ES-I3 (cell line): ENCODE measurements at regions not wholly inside any gene's neighbourhood (a gene's known extent, or its start where the extent isn't known, plus 50 kb on each side); places are given as distances from the start of the nearest gene placed in this dataset.

ENCODE experiments used
- H3K36me3 ChIP-seq: 2 replicates; pipeline ENCODE4 v1.6.1; 2013; ENCODE audit warnings: mild to moderate bottlenecking, low read length, control low read depth, moderate library complexity; ENCODE audit not compliant: insufficient read depth
- H3K4me1 ChIP-seq: 2 replicates; pipeline ENCODE4 v1.6.1; 2013; ENCODE audit warnings: mild to moderate bottlenecking, control low read depth, low read length; ENCODE audit not compliant: insufficient read depth
- H3K9ac ChIP-seq: 2 replicates; pipeline ENCODE4 v1.6.1; 2013; ENCODE audit warnings: low read depth, mild to moderate bottlenecking, low read length, moderate library complexity
- H3K9me3 ChIP-seq: 2 replicates; pipeline ENCODE4 v1.6.1; 2013; ENCODE audit warnings: mild to moderate bottlenecking, low read length, moderate library complexity; ENCODE audit not compliant: control insufficient read depth, insufficient read depth

- Histone ChIP-seq H3K9ac (no peak overlapping the region), H3K4me1 (no peaks in the 10 kb centered on the region), H3K9me3 (peaks cover 9% of the 10 kb centered on the region; the same call in 1 of the 2 replicates), H3K36me3 (no peaks in the 10 kb centered on the region)
These were observed 419.9 kb downstream of the HAPSTR1 start for GRCh38 chr16:9511389-9511788.

GRCh38 chr16:9516444-9516843, 425.0 kb downstream of the HAPSTR1 start:
- Histone ChIP-seq H3K9me3 (peaks cover 9% of the 10 kb centered on the region; the same call in 1 of the 2 replicates), H3K9ac (no peak overlapping the region), H3K36me3 (no peaks in the 10 kb centered on the region), H3K4me1 (peaks cover 7% of the 10 kb centered on the region; the same call in 1 of the 2 replicates)

GRCh38 chr16:9518051-9518450, 426.6 kb downstream of the HAPSTR1 start:
- Histone ChIP-seq H3K9ac (no peak overlapping the region), H3K36me3 (no peaks in the 10 kb centered on the region), H3K4me1 (peaks cover 22% of the 10 kb centered on the region), H3K9me3 (peaks cover 6% of the 10 kb centered on the region; the same call in 1 of the 2 replicates)

GRCh38 chr16:9518581-9518980, 427.1 kb downstream of the HAPSTR1 start:
- Histone ChIP-seq H3K9ac (no peak overlapping the region), H3K4me1 (peaks cover 22% of the 10 kb centered on the region), H3K9me3 (peaks cover 1% of the 10 kb centered on the region; the same call in 1 of the 2 replicates), H3K36me3 (no peaks in the 10 kb centered on the region)

GRCh38 chr16:9521749-9522370, 430.4 kb downstream of the HAPSTR1 start:
- H3K4me1 ChIP-seq: peaks cover 26% of the 10 kb centered on the region
- H3K9ac ChIP-seq: no peak overlapping the region
- no peaks in the 10 kb centered on the region for H3K36me3 ChIP-seq
- H3K9me3 ChIP-seq: no peaks in the 10 kb centered on the region

- Histone ChIP-seq H3K4me1 (peaks cover 26% of the 10 kb centered on the region), H3K9me3 (no peaks in the 10 kb centered on the region), H3K36me3 (no peaks in the 10 kb centered on the region), H3K9ac (no peak overlapping the region)
These were observed 431.2 kb downstream of the HAPSTR1 start for GRCh38 chr16:9522614-9523013.

- Histone ChIP-seq H3K9me3 (no peaks in the 10 kb centered on the region), H3K4me1 (peaks cover 35% of the 10 kb centered on the region), H3K9ac (no peak overlapping the region), H3K36me3 (no peaks in the 10 kb centered on the region)
These were observed 432.6 kb downstream of the HAPSTR1 start for GRCh38 chr16:9523994-9524393.

GRCh38 chr16:9525037-9525436, 433.6 kb downstream of the HAPSTR1 start:
- no peaks in the 10 kb centered on the region for H3K9me3 ChIP-seq
- H3K36me3 ChIP-seq: no peaks in the 10 kb centered on the region
- peaks cover 35% of the 10 kb centered on the region for H3K4me1 ChIP-seq
- H3K9ac ChIP-seq: no peak overlapping the region

- Histone ChIP-seq H3K36me3 (no peaks in the 10 kb centered on the region), H3K4me1 (peaks cover 33% of the 10 kb centered on the region), H3K9me3 (no peaks in the 10 kb centered on the region), H3K9ac (no peak overlapping the region)
These were observed 435.3 kb downstream of the HAPSTR1 start for GRCh38 chr16:9526791-9527190.

- Histone ChIP-seq H3K4me1 (peaks cover 21% of the 10 kb centered on the region), H3K9me3 (no peaks in the 10 kb centered on the region), H3K36me3 (no peaks in the 10 kb centered on the region), H3K9ac (no peak overlapping the region)
These were observed 436.5 kb downstream of the HAPSTR1 start for GRCh38 chr16:9527976-9528375.

- Histone ChIP-seq H3K36me3 (no peaks in the 10 kb centered on the region), H3K9ac (no peak overlapping the region), H3K4me1 (peaks cover 20% of the 10 kb centered on the region), H3K9me3 (no peaks in the 10 kb centered on the region)
These were observed 437.2 kb downstream of the HAPSTR1 start for GRCh38 chr16:9528511-9529079.

GRCh38 chr16:9533042-9533441, 441.6 kb downstream of the HAPSTR1 start:
- Histone ChIP-seq H3K9ac (no peak overlapping the region), H3K4me1 (peaks cover 13% of the 10 kb centered on the region), H3K9me3 (no peaks in the 10 kb centered on the region), H3K36me3 (no peaks in the 10 kb centered on the region)

GRCh38 chr16:9534759-9535158, 443.3 kb downstream of the HAPSTR1 start:
- Histone ChIP-seq H3K9me3 (no peaks in the 10 kb centered on the region; the same call in 1 of the 2 replicates), H3K9ac (no peak overlapping the region), H3K4me1 (peaks cover 5% of the 10 kb centered on the region; the same call in 1 of the 2 replicates), H3K36me3 (no peaks in the 10 kb centered on the region)

GRCh38 chr16:9536905-9537304, 445.5 kb downstream of the HAPSTR1 start:
- H3K36me3 ChIP-seq: no peaks in the 10 kb centered on the region
- H3K4me1 ChIP-seq: peaks cover 5% of the 10 kb centered on the region; the same call in 1 of the 2 replicates
- H3K9ac ChIP-seq: no peak overlapping the region

GRCh38 chr16:9539346-9539745, 447.9 kb downstream of the HAPSTR1 start:
- H3K9ac ChIP-seq: no peak overlapping the region
- H3K36me3 ChIP-seq: no peaks in the 10 kb centered on the region
- H3K4me1 ChIP-seq: peaks cover 5% of the 10 kb centered on the region; the same call in 1 of the 2 replicates
- no peaks in the 10 kb centered on the region; the same call in 1 of the 2 replicates for H3K9me3 ChIP-seq

More at GRCh38 chr16:9536905-9537304, 445.5 kb downstream of the HAPSTR1 start:
- no peaks in the 10 kb centered on the region; the same call in 1 of the 2 replicates for H3K9me3 ChIP-seq
